Esophagus mucosa (tissue), 1 donor: ENCODE measurements at regions not wholly inside any gene's neighbourhood (a gene's known extent, or its start where the extent isn't known, plus 50 kb on each side); places are given as distances from the start of the nearest gene placed in this dataset.
"Not testable (repeated sequence)": the region's sequence is repeated elsewhere in the genome, so short reads cannot be mapped to it uniquely, and the experiment has no call there.

ENCODE experiments used
- ATAC-seq: fragments of 200-7000 bp; cut with Tn5 transposase; one replicate; pipeline ENCODE4 v1.9.1; 2020
- donor health status: DM: yes; HTN: yes; CAD: no.

DNA sequence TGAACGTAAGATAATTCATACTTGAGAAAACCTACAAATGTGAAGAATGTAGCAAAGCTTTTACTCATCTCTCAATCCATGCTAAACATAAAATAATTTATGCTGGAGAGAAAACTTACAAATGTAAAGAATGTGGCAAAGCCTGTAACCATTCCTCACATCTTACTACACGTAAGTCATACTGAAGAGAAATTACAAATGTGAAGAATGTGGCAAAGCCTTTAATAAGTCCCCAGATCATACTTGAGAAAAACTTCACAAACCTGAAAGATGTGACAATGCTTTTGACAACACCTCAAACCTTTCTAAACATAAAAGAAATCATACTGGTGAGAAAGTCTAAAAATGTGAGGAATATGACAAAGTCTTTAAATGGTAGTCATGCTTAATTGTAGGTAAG lies 89.4 kb downstream of the ZNF675 start:
- ATAC-seq, result no peak

DNA sequence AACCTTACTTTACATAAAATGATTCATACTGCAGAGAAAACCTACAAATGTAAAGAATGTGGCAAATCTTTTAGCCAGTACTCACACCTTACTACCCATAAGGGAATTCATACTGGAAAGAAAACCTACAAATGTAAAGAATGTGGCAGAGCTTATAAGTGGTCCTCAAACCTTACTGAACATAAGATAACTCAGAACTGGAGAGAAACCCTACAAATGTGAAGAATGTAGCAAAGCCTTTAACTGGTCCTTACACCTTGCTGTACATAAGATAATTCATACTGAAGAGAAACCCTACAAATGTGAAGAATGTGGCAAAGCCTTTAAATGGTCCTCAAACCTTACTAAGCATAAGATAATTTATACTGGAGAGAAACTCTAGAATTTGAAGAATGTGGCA lies 90.1 kb downstream of the ZNF675 start:
- ATAC-seq, result no peak

DNA sequence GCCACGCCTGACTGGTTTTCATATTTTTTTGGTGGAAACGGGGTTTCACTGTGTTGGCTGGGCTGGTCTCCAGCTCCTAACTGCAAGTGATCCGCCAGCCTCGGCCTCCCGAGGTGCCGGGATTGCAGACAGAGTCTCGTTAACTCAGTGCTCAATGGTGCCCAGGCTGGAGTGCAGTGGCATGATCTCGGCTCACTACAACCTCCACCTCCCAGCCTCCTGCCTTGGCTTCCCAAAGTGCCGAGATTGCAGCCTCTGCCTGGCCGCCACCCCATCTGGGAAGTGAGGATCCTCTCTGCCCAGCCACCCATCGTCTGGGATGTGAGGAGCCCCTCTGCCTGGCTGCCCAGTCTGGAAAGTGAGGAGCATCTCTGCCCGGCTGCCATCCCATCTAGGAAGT lies 92.7 kb downstream of the ZNF675 start:
- not testable (repeated sequence) for ATAC-seq

- ATAC-seq, result no peak
Measured at GRCh38 chr19:23587546-23587945, 99.5 kb downstream of the ZNF675 start.

DNA sequence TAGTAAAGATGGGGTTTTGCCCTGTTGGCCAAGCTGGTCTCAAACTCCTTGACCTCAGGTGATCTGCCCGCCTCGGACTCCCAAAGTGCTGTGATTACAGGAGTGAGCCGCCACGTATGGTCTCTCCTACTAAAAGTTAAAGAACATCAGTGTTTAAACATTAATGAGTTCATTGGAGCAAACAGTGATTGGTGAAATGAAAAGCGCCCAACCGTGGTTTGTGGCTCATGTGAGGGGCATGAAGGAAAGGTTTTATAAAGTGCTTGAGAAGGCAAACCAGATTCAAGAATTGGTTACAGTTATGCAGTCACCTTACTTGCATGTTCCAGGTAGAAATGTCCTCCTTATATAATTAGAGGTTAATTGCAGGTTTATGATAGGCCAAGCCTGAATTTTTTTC lies 109.5 kb downstream of the ZNF675 start:
- no peak for ATAC-seq

DNA sequence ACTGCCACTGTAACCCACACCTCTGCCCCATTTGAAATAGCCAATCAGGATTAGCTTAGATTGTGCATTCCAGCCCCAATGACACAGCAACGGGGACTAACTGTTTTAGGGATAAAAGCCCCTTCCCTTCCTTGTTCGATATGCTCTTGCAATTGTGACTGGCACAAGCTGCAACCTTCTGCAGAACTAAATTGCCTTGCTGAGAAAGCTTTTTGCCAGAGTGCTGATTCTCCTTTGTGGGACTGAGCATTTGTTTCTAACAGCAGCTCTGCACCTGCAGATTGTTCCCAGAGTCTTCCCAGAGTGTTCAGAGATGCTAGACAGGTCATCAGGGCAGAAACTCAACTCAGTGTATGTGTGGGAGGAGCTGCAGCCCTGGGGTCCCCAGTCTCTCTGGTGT lies 115.8 kb downstream of the ZNF675 start:
- ATAC-seq, result no peak

- not testable (repeated sequence) for ATAC-seq
Measured at GRCh38 chr19:23568116-23568515, 118.9 kb downstream of the ZNF675 start.

- no peak for ATAC-seq
Measured at GRCh38 chr19:23565256-23565655, 121.8 kb downstream of the ZNF675 start.

DNA sequence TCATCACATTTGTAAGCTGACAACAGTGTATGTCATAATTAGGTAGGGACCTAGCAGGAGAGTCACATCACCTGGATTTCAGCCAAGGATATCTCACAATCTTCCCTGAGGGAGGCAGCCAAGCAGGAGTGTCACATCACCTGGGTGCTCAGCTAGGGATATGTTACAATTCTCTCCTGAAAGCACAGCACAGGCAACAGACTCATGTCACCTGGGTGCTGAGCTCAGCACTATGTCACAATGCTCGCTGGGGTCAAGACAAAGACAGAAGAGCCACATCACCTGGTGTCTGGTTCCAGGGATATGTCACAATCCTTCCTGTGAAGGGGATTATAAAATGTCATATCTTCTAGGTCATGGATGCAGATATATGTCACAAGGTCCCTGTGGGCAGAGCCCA lies 123.7 kb downstream of the ZNF675 start:
- ATAC-seq, result no peak

GRCh38 chr19:23561341-23561740 lies 125.7 kb downstream of the ZNF675 start:
- no peak for ATAC-seq

GRCh38 chr19:23560051-23560450 lies 127.0 kb downstream of the ZNF675 start:
- ATAC-seq, result no peak

DNA sequence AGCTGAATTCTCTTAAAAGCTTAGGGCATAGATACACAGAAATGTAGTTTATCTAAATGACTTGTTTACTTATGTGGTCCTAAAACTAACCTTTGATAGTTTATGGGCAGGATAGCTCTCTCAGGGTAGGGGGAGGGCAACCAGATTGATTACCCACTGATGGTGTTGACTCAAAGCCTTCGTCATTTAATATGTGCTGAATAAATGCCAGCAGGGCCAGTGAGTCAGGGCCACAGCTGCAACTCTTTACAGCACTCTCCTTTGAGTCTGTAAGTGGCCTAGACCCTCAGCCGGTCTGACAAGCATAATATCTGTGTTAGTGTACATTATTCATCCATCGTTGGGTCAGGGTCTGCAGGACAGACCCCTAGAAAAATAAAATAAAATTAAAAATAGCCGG lies 128.5 kb downstream of the ZNF675 start:
- no peak for ATAC-seq

DNA sequence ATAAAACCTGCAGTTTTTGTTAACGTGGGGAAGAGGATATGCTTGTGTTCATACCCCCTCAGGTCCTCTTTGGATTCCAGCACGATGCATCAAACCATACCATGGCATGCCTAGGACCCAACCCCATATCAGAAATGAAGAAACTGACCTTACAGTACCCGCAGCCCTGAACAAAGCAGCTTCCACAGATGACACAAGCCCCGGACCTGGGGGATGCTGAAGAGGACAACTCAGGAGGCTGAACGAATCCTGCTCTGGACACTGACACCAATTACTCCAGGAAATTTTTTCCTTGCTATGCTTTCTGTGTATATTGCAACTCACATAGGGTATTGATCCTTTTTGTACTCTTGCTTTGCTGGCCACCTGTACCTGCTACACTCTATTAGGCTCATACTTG lies 129.6 kb downstream of the ZNF675 start:
- ATAC-seq, result no peak

DNA sequence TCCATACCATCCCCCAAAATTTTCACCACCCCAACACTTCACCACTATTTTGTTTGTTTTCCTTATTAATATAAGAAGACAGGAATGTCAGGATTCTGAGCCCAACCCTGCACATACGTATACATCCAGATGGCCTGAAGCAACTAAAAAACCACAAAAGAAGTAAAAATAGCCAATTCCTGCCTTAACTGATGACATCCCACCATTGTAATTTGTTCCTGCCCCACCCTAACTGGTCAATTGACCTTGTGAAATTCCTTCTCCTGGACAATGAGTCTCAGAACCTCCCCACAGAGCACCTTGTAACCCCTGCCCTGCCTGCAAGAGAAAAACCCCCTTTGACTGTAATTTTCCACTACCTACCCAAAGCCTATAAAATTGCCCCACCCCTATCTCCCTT lies 132.5 kb downstream of the ZNF675 start:
- no peak for ATAC-seq

DNA sequence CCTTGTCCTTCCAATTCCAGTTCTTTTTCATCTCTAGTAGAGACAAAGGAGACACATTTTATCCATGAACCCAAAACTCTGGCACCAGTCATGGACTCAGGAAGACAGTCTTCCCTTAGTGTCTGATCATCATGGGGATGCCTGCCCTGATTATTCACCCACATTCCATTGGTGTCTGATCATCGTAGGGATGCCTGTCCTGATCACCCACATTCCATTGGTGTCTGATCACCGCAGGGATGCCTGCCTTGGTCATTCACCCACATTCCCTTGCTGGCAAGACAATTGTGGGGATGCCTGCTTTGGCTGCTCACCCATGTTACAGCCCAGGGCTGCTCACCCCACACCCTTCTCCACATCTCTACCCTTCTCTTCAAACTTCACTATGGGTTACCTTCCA lies 136.9 kb downstream of the ZNF675 start:
- ATAC-seq, result peak; percentile 56

DNA sequence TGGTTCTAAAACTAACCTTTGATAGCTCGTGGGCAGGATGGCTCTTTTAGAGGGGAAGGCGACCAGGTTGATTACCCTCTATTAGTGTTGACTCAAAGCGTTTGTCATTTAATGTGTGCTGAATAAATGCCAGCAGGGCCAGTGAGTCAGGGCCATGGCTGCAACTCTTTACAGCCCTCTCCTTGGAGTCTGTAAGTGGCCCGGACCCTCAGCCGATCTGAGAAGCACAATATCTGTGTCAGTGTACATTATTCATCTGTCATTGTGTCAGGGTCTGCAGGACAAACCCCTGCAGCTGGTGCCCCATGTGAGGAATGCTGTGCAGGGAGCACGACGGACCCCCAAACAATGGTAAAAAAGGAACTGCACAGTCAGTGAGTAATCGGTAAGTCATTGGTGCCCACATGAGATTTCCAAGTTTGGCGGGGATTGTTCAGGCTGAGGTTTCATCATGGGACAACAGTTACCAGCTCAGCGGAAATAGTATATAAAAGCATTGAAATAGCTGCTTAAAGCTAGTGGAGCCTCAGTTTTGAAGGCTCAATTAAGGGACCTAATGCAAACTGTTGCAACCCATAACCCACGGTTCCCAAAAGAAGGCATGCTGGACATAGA lies 139.1 kb downstream of the ZNF675 start:
- no peak for ATAC-seq

DNA sequence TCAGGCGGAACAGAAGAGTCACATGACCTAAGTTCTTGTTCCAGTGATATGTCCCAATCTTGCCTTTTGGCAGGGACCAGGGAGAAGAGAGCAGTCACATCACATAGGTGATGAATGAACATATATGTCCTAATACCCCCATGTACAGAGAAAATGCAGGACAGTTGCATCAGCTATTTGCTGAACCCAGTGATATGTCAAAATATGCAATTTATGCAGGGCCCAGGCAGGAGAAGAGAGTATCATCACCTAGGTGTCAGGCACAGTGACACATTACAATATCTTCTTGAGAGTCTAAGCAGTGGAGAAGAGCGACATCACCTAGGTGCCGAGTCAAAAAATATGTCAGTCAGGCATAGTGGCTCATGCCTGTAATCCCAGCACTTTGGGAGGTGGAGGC lies 139.9 kb downstream of the ZNF675 start:
- no peak for ATAC-seq

GRCh38 chr19:23543351-23543750 lies 143.7 kb downstream of the ZNF675 start:
- no peak for ATAC-seq

DNA sequence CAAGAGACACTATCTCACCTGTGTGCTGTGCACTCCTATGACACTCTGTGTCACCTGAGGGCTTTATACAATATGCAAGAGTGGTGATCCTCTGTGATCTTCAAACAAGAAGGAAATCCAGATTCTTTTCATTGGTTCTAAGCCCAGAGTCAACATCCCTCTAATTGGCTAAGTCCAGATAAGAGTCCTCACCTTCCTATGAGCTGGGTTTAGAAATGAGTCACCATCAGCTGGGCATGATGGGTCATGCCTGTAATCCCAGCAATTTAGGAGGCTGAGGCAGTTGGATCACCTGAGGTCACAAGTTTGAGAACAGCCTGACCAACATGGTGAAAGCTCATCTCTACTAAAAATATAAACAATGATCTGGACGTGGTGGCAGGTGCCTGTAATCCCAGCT lies 144.4 kb downstream of the ZNF675 start:
- ATAC-seq, result no peak

DNA sequence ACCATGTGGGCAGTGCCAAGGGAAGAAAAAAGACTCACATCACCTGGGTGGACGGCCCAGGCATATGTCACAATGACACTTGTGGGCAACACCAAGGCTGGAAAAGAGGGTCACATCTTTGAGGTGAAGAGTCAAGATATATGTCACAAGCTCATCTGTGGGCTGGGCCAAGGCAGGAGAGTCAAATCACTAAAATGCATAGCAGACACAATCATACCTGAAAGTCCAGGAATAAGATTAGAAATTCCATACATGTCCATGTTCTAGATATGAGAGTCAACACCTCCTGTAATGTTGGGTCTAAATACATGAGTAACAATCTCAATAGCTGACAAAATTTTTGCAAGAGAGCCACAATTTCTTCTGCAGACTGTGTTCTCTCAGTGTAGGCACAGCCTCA lies 145.0 kb downstream of the ZNF675 start:
- ATAC-seq, result no peak

DNA sequence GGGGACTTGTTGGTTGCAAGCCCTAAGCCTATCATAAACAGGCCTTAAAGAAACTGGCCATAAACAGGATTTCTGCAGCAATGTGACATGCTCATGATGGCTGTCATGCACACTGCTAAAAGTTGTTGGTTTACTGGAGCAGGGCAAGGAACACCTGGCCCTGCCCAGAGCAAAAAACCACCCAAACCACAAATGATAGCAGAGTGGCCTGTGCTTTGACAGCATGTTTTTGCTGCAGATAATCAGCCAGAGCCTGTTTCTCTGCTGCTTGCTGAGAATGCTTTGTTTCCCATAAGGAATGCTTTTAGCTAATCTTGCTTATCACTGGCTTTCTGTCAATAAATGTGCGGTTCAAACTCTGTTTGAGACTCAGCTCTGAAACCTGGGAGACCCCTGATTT lies 144.9 kb upstream of the ZNF91 start:
- ATAC-seq, result not testable (repeated sequence)

DNA sequence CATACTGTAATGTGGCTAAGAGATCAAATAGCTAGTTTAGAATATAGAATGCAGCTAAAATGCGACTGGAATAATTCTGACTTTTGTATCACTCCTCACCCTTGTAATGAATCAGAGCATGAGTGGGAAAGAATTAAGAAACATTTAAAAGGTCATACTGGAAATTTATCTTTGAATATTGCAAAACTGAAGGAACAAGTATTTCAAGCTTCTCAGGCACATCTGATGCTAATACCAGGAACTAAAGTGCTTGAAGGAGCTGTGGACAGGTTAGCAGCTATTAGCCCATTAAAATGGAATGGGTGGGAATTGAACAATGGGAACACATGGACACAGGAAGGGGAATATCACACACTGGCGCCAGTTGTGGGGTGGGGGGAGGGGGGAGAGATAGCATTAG lies 144.2 kb upstream of the ZNF91 start:
- peak; percentile 47 for ATAC-seq

GRCh38 chr19:23537136-23537535 lies 141.9 kb upstream of the ZNF91 start:
- ATAC-seq, result not testable (repeated sequence)

GRCh38 chr19:23536341-23536740 lies 141.1 kb upstream of the ZNF91 start:
- ATAC-seq, result not testable (repeated sequence)

- ATAC-seq, result not testable (repeated sequence)
Measured at GRCh38 chr19:23535901-23536300, 140.6 kb upstream of the ZNF91 start.
